Kidney epithelial cell (primary cell): ENCODE measurements at regions not wholly inside any gene's neighbourhood (a gene's known extent, or its start where the extent isn't known, plus 50 kb on each side); places are given as distances from the start of the nearest gene placed in this dataset.

ENCODE experiments used
- DNase-seq: peaks from one replicate; pipeline ENCODE4 v3.0.0-alpha.2; 2010; ENCODE audit warnings: low read depth
- H3K27me3 ChIP-seq: 2 replicates; pipeline ENCODE4 v1.6.0; 2011; ENCODE audit warnings: low read length; ENCODE audit not compliant: control insufficient read depth, insufficient read depth
- H3K36me3 ChIP-seq: 2 replicates; pipeline ENCODE4 v1.5.1; 2011; ENCODE audit warnings: low read length; ENCODE audit not compliant: control insufficient read depth, insufficient read depth
- H3K4me3 ChIP-seq: 2 replicates; pipeline ENCODE4 v1.5.1; 2011; ENCODE audit warnings: low read depth, mild to moderate bottlenecking, control low read depth, low read length
- CTCF ChIP-seq: IDR thresholded peaks from 2 replicates; pipeline ENCODE4 v1.5.1; 2011; ENCODE audit warnings: mild to moderate bottlenecking, moderate library complexity, low read length, control low read depth, inconsistent platforms; ENCODE audit not compliant: insufficient read depth, poor library complexity, severe bottlenecking

GRCh38 chr20:60365882-60366281 lies 407.7 kb downstream of the CDH26 start:
- Histone ChIP-seq H3K4me3 (no peak overlapping the region), H3K36me3 (no peaks in the 10 kb centered on the region), H3K27me3 (peaks cover 2% of the 10 kb centered on the region)
- no peak for DNase-seq
- TF ChIP-seq CTCF = no peak

GRCh38 chr20:60371384-60371783 lies 413.2 kb downstream of the CDH26 start:
- TF ChIP-seq CTCF = no peak
- H3K36me3 ChIP-seq = no peaks in the 10 kb centered on the region
- no peak for DNase-seq
- no peak overlapping the region for H3K4me3 ChIP-seq
- H3K27me3 ChIP-seq = no peaks in the 10 kb centered on the region

- Histone ChIP-seq H3K36me3 (no peaks in the 10 kb centered on the region), H3K4me3 (no peak overlapping the region), H3K27me3 (no peaks in the 10 kb centered on the region)
- TF ChIP-seq CTCF = no peak
- DNase-seq = no peak
Observed at GRCh38 chr20:60372275-60372674, 414.1 kb downstream of the CDH26 start.

GRCh38 chr20:60372822-60373221 lies 414.6 kb downstream of the CDH26 start:
- no peak overlapping the region for H3K4me3 ChIP-seq
- no peaks in the 10 kb centered on the region for H3K27me3 ChIP-seq
- no peak for TF ChIP-seq CTCF
- no peak for DNase-seq
- no peaks in the 10 kb centered on the region for H3K36me3 ChIP-seq

GRCh38 chr20:60378620-60379019 lies 420.4 kb downstream of the CDH26 start:
- H3K4me3 ChIP-seq = no peak overlapping the region
- H3K36me3 ChIP-seq = no peaks in the 10 kb centered on the region
- no peak for DNase-seq
- TF ChIP-seq CTCF = no peak
- no peaks in the 10 kb centered on the region for H3K27me3 ChIP-seq

- TF ChIP-seq CTCF = no peak
- Histone ChIP-seq H3K4me3 (no peak overlapping the region), H3K27me3 (no peaks in the 10 kb centered on the region), H3K36me3 (no peaks in the 10 kb centered on the region)
- DNase-seq = no peak
Observed at GRCh38 chr20:60381643-60382400, 423.6 kb downstream of the CDH26 start.
